Keratinocyte (primary cell): ENCODE measurements at regions not wholly inside any gene's neighbourhood (a gene's known extent, or its start where the extent isn't known, plus 50 kb on each side); places are given as distances from the start of the nearest gene placed in this dataset.

ENCODE experiments used
- DNase-seq: peaks from one replicate; pipeline ENCODE4 v3.0.0-alpha.2; 2011; ENCODE audit warnings: low read depth, missing footprints, low spot score
- FAIRE-seq: peaks from 2 replicates; lab custom pipeline; 2011; peaks lifted over from hg19 to GRCh38; lab: Jason Lieb, UNC
- H2AFZ ChIP-seq: 2 replicates; pipeline ENCODE4 v1.6.0; 2012; ENCODE audit warnings: low read length, control low read depth, inconsistent platforms; ENCODE audit not compliant: control insufficient read depth
- H3K27ac ChIP-seq: 2 replicates; pipeline ENCODE4 v1.5.1; 2011; ENCODE audit warnings: low read length; ENCODE audit not compliant: control insufficient read depth, insufficient read depth
- H3K27me3 ChIP-seq: 3 replicates; pipeline ENCODE4 v1.6.0; 2011; ENCODE audit warnings: low read length; ENCODE audit not compliant: control insufficient read depth, insufficient read depth; ENCODE audit errors: extremely low read depth
- H3K36me3 ChIP-seq, 2 experiments: 2 replicates in 1 of 2; 3 replicates in 1 of 2; pipeline ENCODE4 v1.5.1; 2011; ENCODE audit warnings: low read length in 2 of 2, mild to moderate bottlenecking in 1 of 2; ENCODE audit not compliant: control insufficient read depth in 2 of 2, insufficient read depth in 2 of 2; ENCODE audit errors: extremely low read depth in 1 of 2
- H3K4me1 ChIP-seq: 3 replicates; pipeline ENCODE4 v1.5.1; 2011; ENCODE audit warnings: low read length; ENCODE audit not compliant: control insufficient read depth, insufficient read depth; ENCODE audit errors: extremely low read depth
- H3K4me2 ChIP-seq: 3 replicates; pipeline ENCODE4 v1.6.0; 2011; ENCODE audit warnings: low read depth, low read length; ENCODE audit not compliant: control insufficient read depth, insufficient read depth; ENCODE audit errors: extremely low read depth
- H3K4me3 ChIP-seq, 3 experiments: fragments of 200-600 bp in 1 of 3; sonication (generic) in 1 of 3; 2 replicates in 2 of 3; 3 replicates in 1 of 3; pipeline ENCODE4 v1.5.1; 2011 to 2016; ENCODE audit warnings: low read length in 3 of 3, mild to moderate bottlenecking in 3 of 3, control low read depth in 2 of 3, inconsistent platforms in 1 of 3, low read depth in 1 of 3, mixed read lengths in 1 of 3, mixed run types in 1 of 3, moderate library complexity in 1 of 3; ENCODE audit not compliant: control insufficient read depth in 2 of 3, insufficient read depth in 2 of 3; ENCODE audit errors: extremely low read depth in 1 of 3
- H3K79me2 ChIP-seq: 2 replicates; pipeline ENCODE4 v1.6.0; 2012; ENCODE audit warnings: low read length; ENCODE audit not compliant: control insufficient read depth, insufficient read depth
- H3K9ac ChIP-seq: 3 replicates; pipeline ENCODE4 v1.6.0; 2011; ENCODE audit warnings: low read length; ENCODE audit not compliant: control insufficient read depth, insufficient read depth; ENCODE audit errors: extremely low read depth
- H3K9me1 ChIP-seq: 3 replicates; pipeline ENCODE4 v1.6.0; 2011; ENCODE audit warnings: low read length; ENCODE audit not compliant: control insufficient read depth, insufficient read depth; ENCODE audit errors: extremely low read depth
- H3K9me3 ChIP-seq: 2 replicates; pipeline ENCODE4 v1.5.1; 2012; ENCODE audit warnings: low read depth, low read length; ENCODE audit not compliant: control insufficient read depth
- H4K20me1 ChIP-seq: 3 replicates; pipeline ENCODE4 v1.6.0; 2011; ENCODE audit warnings: low read length; ENCODE audit not compliant: control insufficient read depth, insufficient read depth; ENCODE audit errors: extremely low read depth
- EZH2 ChIP-seq: IDR thresholded peaks from one replicate; pipeline ENCODE4 v1.6.1; 2012; ENCODE audit warnings: inconsistent platforms, mild to moderate bottlenecking, low read length, moderate library complexity
- dilution Hi-C: fragments of 300-500 bp; cut with MboI; formaldehyde crosslinking; loops from one replicate; pipeline ENCODE4 v1.7.0; 2020; ENCODE audit warnings: low sequenced_read_pairs; ENCODE audit not compliant: extremely low pct_ligation_motif_present
- TF ChIP-seq, protein P1 (sequence below), 3 experiments: IDR thresholded peaks in 1 of 3; conservative IDR thresholded peaks in 1 of 3; optimal IDR thresholded peaks in 1 of 3; 2 replicates in 2 of 3; 3 replicates in 1 of 3; pipeline versions ENCODE3 to v1.5.1; 2011; ENCODE audit warnings: low read length in 3 of 3, mild to moderate bottlenecking in 3 of 3, moderate library complexity in 2 of 3, control low read depth in 1 of 3, inconsistent platforms in 1 of 3; ENCODE audit not compliant: insufficient read depth in 2 of 3; ENCODE audit errors: extremely low read depth in 1 of 3

DNA sequence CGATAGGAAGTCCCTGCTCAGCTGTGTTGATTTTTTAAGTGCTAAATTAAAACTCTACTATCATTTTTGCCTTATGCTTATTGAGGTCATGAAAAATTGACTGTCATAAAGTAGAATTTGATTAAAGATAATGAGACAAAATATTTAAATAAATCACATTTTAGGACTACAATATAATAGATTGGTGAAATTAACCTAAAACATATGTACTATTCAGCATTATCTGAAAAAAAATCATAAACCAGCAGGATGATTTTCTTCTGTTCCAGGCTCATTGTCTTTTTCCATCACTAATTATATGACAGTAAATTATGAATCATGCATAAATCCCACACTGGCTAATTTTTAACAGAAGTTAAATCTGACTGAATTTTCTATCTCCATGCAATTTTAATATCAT, 373.6 kb upstream of the NRSN1 start:
- Histone ChIP-seq H3K79me2 (no peaks in the 10 kb centered on the region), H3K4me2 (no peak overlapping the region), H2AFZ (no peak overlapping the region), H3K27ac (no peak overlapping the region), H3K27me3 (no peaks in the 10 kb centered on the region), H3K9me1 (no peaks in the 10 kb centered on the region), H3K9ac (no peak overlapping the region), H3K36me3 (no peaks in the 10 kb centered on the region), H3K4me3 (no peak overlapping the region), H4K20me1 (no peaks in the 10 kb centered on the region), H3K4me1 (no peaks in the 10 kb centered on the region), H3K9me3 (no peaks in the 10 kb centered on the region)
- FAIRE-seq, result no peak
- DNase-seq, result no peak
- TF ChIP-seq, protein P1, sequence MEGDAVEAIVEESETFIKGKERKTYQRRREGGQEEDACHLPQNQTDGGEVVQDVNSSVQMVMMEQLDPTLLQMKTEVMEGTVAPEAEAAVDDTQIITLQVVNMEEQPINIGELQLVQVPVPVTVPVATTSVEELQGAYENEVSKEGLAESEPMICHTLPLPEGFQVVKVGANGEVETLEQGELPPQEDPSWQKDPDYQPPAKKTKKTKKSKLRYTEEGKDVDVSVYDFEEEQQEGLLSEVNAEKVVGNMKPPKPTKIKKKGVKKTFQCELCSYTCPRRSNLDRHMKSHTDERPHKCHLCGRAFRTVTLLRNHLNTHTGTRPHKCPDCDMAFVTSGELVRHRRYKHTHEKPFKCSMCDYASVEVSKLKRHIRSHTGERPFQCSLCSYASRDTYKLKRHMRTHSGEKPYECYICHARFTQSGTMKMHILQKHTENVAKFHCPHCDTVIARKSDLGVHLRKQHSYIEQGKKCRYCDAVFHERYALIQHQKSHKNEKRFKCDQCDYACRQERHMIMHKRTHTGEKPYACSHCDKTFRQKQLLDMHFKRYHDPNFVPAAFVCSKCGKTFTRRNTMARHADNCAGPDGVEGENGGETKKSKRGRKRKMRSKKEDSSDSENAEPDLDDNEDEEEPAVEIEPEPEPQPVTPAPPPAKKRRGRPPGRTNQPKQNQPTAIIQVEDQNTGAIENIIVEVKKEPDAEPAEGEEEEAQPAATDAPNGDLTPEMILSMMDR (optimal IDR thresholded peaks at IDR 0.05 in 1 of 3, IDR thresholded peaks at IDR 0.05 in 1 of 3, conservative IDR thresholded peaks at IDR 0.05 in 1 of 3; ENCODE audit: extremely low read depth in 1 of 3, insufficient read depth in 2 of 3, low read length in 3 of 3), result no peak
- TF ChIP-seq EZH2, result no peak
- dilution Hi-C loops, result no loop called here

DNA sequence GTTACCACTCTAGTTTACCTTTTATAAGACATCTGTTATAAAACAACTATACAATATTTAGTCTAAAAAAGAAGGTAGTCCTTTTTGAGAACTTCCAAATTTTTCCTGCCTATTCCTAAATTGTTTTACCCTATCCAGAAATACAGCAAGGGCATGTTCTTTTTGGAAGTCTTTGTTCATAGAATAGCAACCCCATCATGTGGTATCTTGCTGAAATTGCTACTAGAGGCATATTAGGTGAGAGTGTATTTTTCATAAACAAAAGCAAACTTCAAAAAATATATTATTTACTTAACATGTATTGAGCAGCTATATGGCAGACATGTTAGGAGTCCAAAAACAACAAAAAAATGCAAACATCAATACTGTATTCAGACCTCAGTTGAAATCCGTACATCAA, 371.8 kb upstream of the NRSN1 start:
- no peak overlapping the region for H2AFZ ChIP-seq
- FAIRE-seq (no peak), DNase-seq (no peak)
- H3K36me3 ChIP-seq, result no peaks in the 10 kb centered on the region
- H4K20me1 ChIP-seq, result no peaks in the 10 kb centered on the region
- H3K9me1 ChIP-seq, result no peaks in the 10 kb centered on the region
- no peaks in the 10 kb centered on the region for H3K9me3 ChIP-seq
- H3K4me2 ChIP-seq, result no peak overlapping the region
- dilution Hi-C loops, result no loop called here
- no peaks in the 10 kb centered on the region for H3K27me3 ChIP-seq
- H3K4me3 ChIP-seq, result no peak overlapping the region
- no peak for TF ChIP-seq EZH2
- TF ChIP-seq, protein P1 (optimal IDR thresholded peaks at IDR 0.05 in 1 of 3, IDR thresholded peaks at IDR 0.05 in 1 of 3, conservative IDR thresholded peaks at IDR 0.05 in 1 of 3; ENCODE audit: extremely low read depth in 1 of 3, insufficient read depth in 2 of 3, low read length in 3 of 3), result no peak
- H3K79me2 ChIP-seq, result no peaks in the 10 kb centered on the region
- H3K9ac ChIP-seq, result no peak overlapping the region
- H3K4me1 ChIP-seq, result no peaks in the 10 kb centered on the region
- H3K27ac ChIP-seq, result no peak overlapping the region
